Uterus (tissue), 3 donors: ENCODE measurements at regions not wholly inside any gene's neighbourhood (a gene's known extent, or its start where the extent isn't known, plus 50 kb on each side); places are given as distances from the start of the nearest gene placed in this dataset.
"Not testable (repeated sequence)": the region's sequence is repeated elsewhere in the genome, so short reads cannot be mapped to it uniquely, and the experiment has no call there.

ENCODE experiments used
- DNase-seq, 2 donors: peaks; one replicate each; pipeline ENCODE4 v3.0.0-alpha.2; 2019 to 2020
- H3K27ac ChIP-seq, 2 donors: fragments of 200-600 bp; sonication (generic); 1 replicate in 1 of 2; 2 replicates in 1 of 2; pipeline ENCODE4 v1.5.1; 2016 to 2018
- H3K27me3 ChIP-seq, 2 donors: fragments of 200-600 bp; sonication (generic); one replicate each; pipeline ENCODE4 v1.5.1; 2018 to 2019; ENCODE audit warnings: control low read depth in 1 of 2
- H3K36me3 ChIP-seq, 2 donors: fragments of 200-600 bp; sonication (generic); one replicate each; pipeline ENCODE4 v1.5.1; 2019; ENCODE audit warnings: control low read depth in 1 of 2
- H3K4me1 ChIP-seq, 2 donors: fragments of 200-600 bp; sonication (generic); one replicate each; pipeline ENCODE4 v1.5.1; 2018 to 2019; ENCODE audit warnings: control low read depth in 1 of 2
- H3K4me3 ChIP-seq, 2 donors: fragments of 200-600 bp; sonication (generic); 1 replicate in 1 of 2; 2 replicates in 1 of 2; pipeline ENCODE4 v1.5.1; 2018 to 2019; ENCODE audit warnings: mild to moderate bottlenecking in 1 of 2
- H3K9me3 ChIP-seq, 2 donors: fragments of 200-600 bp; sonication (generic); one replicate each; pipeline ENCODE4 v1.5.1; 2019; ENCODE audit warnings: control low read depth in 1 of 2
- CTCF ChIP-seq, 4 experiments: fragments of 200-600 bp in 2 of 4; fragments of 450-650 bp in 2 of 4; sonication (generic) in 2 of 4; IDR thresholded peaks; one replicate each; pipeline ENCODE4 v1.5.1; 2016 to 2019; ENCODE audit warnings: antibody characterized with exemption in 4 of 4, mild to moderate bottlenecking in 2 of 4, moderate library complexity in 1 of 4
- POLR2A ChIP-seq, 2 donors: fragments of 450-650 bp; IDR thresholded peaks; one replicate each; pipeline ENCODE4 v1.6.1; 2016; ENCODE audit warnings: antibody characterized with exemption in 2 of 2, mild to moderate bottlenecking in 1 of 2, moderate library complexity in 1 of 2
- intact Hi-C: fragments of 100-400 bp; cut with DNase I; formaldehyde crosslinking; loops from one replicate; pipeline ENCODE4 v1.15.1; 2023; ENCODE audit warnings: low total_unique reads
- donor health status: DM: yes; HTN: yes; CAD: no.

DNA sequence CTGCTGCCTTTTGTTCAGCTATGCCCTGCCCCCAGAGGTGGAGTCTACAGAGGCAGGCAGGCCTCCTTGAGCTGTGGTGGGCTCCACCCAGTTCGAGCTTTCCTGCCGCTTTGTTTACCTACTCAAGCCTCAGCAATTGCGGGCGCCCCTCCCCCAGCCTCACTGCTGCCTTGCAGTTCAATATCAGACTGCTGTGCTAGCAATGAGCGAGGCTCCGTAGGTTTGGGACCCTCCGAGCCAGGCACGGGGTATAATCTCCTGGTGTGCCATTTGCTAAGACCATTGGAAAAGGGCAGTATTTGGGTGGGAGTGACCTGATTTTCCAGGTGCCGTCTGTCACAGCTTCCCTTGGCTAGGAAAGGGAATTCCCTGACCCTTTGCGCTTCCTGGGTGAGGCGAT lies 51.9 kb downstream of the DIPK2A start:
- H3K4me3 ChIP-seq, H3K4me1 ChIP-seq, intact Hi-C loops, H3K27me3 ChIP-seq, DNase-seq, H3K9me3 ChIP-seq, H3K27ac ChIP-seq, H3K36me3 ChIP-seq: not testable (repeated sequence)

DNA sequence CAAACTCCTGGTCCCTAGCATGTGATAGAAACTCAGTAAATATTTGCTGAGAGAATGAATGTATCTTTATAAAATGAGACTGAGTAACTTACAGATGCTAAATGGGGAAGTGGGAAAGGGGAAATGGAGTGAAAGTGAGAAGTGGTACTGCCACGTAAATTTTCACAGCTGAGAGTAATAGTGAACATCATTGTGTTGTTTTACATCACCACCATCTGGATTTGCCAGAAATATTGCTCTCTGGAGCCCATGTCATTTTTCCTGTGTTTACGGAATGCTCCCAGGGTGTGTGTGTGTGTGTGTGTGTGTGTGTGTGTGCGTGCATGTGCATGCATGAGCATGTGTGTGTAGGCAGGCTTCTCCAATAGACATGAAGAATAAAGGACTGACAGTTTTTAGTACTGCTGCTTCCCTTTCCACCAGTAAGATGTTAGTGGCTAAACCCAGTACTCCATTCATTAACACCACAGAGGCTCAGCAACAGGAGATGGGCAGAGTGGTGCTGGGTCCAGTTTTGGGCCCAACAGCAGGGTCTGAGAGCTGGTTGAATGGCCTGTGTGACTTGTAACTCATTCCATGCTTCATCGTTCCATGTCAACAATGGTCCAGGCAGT lies 57.3 kb downstream of the DIPK2A start:
- Histone ChIP-seq H3K36me3 (no peaks in the 10 kb centered on the region), H3K4me3 (no peak overlapping the region), H3K27me3 (no peaks in the 10 kb centered on the region), H3K27ac (no peak overlapping the region), H3K4me1 (no peaks in the 10 kb centered on the region), H3K9me3 (no peaks in the 10 kb centered on the region)
- intact Hi-C loops, result no loop called here
- no peak for TF ChIP-seq CTCF (IDR thresholded peaks at IDR 0.05)
- TF ChIP-seq POLR2A (IDR thresholded peaks at IDR 0.05), result no peak
- DNase-seq, result no peak

DNA sequence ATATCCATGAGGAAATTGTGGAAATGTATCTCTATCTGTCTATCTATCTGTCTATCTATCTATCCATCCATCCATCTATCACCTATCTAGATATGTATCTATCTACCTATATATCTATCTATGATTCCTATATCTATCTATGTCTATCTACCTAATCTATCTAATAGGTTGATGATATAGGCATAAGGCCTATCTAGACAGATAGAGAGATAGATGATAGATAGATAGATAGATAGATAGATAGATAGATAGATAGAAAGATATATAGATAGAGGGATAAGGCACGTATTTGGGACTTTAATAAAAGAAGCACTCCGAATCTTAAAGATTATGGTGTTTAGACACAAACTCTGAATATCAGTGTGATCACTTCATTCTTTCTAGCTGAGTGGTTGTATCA lies 58.1 kb downstream of the DIPK2A start:
- no peak for TF ChIP-seq CTCF (IDR thresholded peaks at IDR 0.05)
- no peak for TF ChIP-seq POLR2A (IDR thresholded peaks at IDR 0.05)
- Histone ChIP-seq H3K4me1 (no peaks in the 10 kb centered on the region), H3K9me3 (no peaks in the 10 kb centered on the region), H3K27me3 (no peaks in the 10 kb centered on the region), H3K36me3 (no peaks in the 10 kb centered on the region), H3K27ac (no peak overlapping the region), H3K4me3 (no peak overlapping the region)
- no peak for DNase-seq
- intact Hi-C loops, result no loop called here

GRCh38 chr3:144031938-144032337 lies 60.3 kb downstream of the DIPK2A start:
- peak in 1 of 2 donors; percentile 26 for DNase-seq
- TF ChIP-seq POLR2A (IDR thresholded peaks at IDR 0.05), result no peak
- TF ChIP-seq CTCF (IDR thresholded peaks at IDR 0.05), result no peak
- intact Hi-C loops, result no loop called here
- H3K27ac ChIP-seq, result no peak overlapping the region
- no peak overlapping the region for H3K4me3 ChIP-seq
- H3K27me3 ChIP-seq, result no peaks in the 10 kb centered on the region
- no peaks in the 10 kb centered on the region for H3K36me3 ChIP-seq
- H3K9me3 ChIP-seq, result no peaks in the 10 kb centered on the region
- no peaks in the 10 kb centered on the region for H3K4me1 ChIP-seq

GRCh38 chr3:144032531-144033239 lies 61.1 kb downstream of the DIPK2A start:
- DNase-seq, result no peak
- TF ChIP-seq POLR2A (IDR thresholded peaks at IDR 0.05), result no peak
- no peak for TF ChIP-seq CTCF (IDR thresholded peaks at IDR 0.05)
- no peaks in the 10 kb centered on the region for H3K4me1 ChIP-seq
- intact Hi-C loops, result no loop called here
- no peak overlapping the region for H3K27ac ChIP-seq
- no peaks in the 10 kb centered on the region for H3K36me3 ChIP-seq
- no peaks in the 10 kb centered on the region for H3K9me3 ChIP-seq
- no peak overlapping the region for H3K4me3 ChIP-seq
- H3K27me3 ChIP-seq, result no peaks in the 10 kb centered on the region
